ENCODE measurements at regions not wholly inside any gene's neighbourhood (a gene's known extent, or its start where the extent isn't known, plus 50 kb on each side); places are given as distances from the start of the nearest gene placed in this dataset.

- no peaks in the 10 kb centered on the region for H3K9me2 ChIP-seq (replicated peaks; ENCODE audit: control insufficient read depth, low read length)
- TF ChIP-seq EZH2phosphoT487 (IDR thresholded peaks at IDR 0.05; ENCODE audit: borderline replicate concordance, low read length) (no peak), CTCF (IDR thresholded peaks at IDR 0.05; ENCODE audit: low read depth, low read length, poor library complexity, severe bottlenecking) (no peak)
- H3K27ac ChIP-seq (ENCODE audit: low read depth, low read length): no peak overlapping the region
- H3K36me3 ChIP-seq (ENCODE audit: control insufficient read depth, low read length): no peaks in the 10 kb centered on the region
- H3K27me3 ChIP-seq (ENCODE audit: control insufficient read depth, low read length): no peaks in the 10 kb centered on the region
- H3K4me3 ChIP-seq (ENCODE audit: low read length): no peak overlapping the region
- no peaks in the 10 kb centered on the region for H3F3A ChIP-seq (ENCODE audit: control insufficient read depth, insufficient read depth)
- no peak overlapping the region for H3K4me2 ChIP-seq (ENCODE audit: low read length)
- H3K79me2 ChIP-seq (ENCODE audit: control insufficient read depth, low read length): no peaks in the 10 kb centered on the region
- H4K20me1 ChIP-seq (ENCODE audit: control insufficient read depth, insufficient read depth, low read depth, low read length): no peaks in the 10 kb centered on the region
- no peaks in the 10 kb centered on the region for H3K4me1 ChIP-seq (ENCODE audit: control insufficient read depth, low read length)
- no peaks in the 10 kb centered on the region; the same call in 1 of the 2 replicates for H3K9me3 ChIP-seq (ENCODE audit: control insufficient read depth, insufficient read depth, low read length)
Observed at GRCh38 chr9:80359941-80360881, 788.4 kb downstream of the TLE4 start.

- Histone ChIP-seq H3F3A (ENCODE audit: control insufficient read depth, insufficient read depth) (no peaks in the 10 kb centered on the region), H3K4me1 (ENCODE audit: control insufficient read depth, low read length) (no peaks in the 10 kb centered on the region), H3K4me2 (ENCODE audit: low read length) (no peak overlapping the region), H3K9me2 (replicated peaks; ENCODE audit: control insufficient read depth, low read length) (no peaks in the 10 kb centered on the region), H3K36me3 (ENCODE audit: control insufficient read depth, low read length) (no peaks in the 10 kb centered on the region), H3K4me3 (ENCODE audit: low read length) (no peak overlapping the region), H3K27me3 (ENCODE audit: control insufficient read depth, low read length) (no peaks in the 10 kb centered on the region), H3K9me3 (ENCODE audit: control insufficient read depth, insufficient read depth, low read length) (no peaks in the 10 kb centered on the region; the same call in 1 of the 2 replicates), H3K79me2 (ENCODE audit: control insufficient read depth, low read length) (no peaks in the 10 kb centered on the region), H3K27ac (ENCODE audit: low read depth, low read length) (no peak overlapping the region), H4K20me1 (ENCODE audit: control insufficient read depth, insufficient read depth, low read depth, low read length) (no peaks in the 10 kb centered on the region)
- TF ChIP-seq EZH2phosphoT487 (IDR thresholded peaks at IDR 0.05; ENCODE audit: borderline replicate concordance, low read length): no peak
- no peak for TF ChIP-seq CTCF (IDR thresholded peaks at IDR 0.05; ENCODE audit: low read depth, low read length, poor library complexity, severe bottlenecking)
Observed at GRCh38 chr9:80359291-80359690, 787.5 kb downstream of the TLE4 start.

- H3K4me3 ChIP-seq (ENCODE audit: low read length): no peak overlapping the region
- H3K27me3 ChIP-seq (ENCODE audit: control insufficient read depth, low read length): no peaks in the 10 kb centered on the region
- no peak for TF ChIP-seq EZH2phosphoT487 (IDR thresholded peaks at IDR 0.05; ENCODE audit: borderline replicate concordance, low read length)
- TF ChIP-seq CTCF (IDR thresholded peaks at IDR 0.05; ENCODE audit: low read depth, low read length, poor library complexity, severe bottlenecking): no peak
- no peak overlapping the region for H3K4me2 ChIP-seq (ENCODE audit: low read length)
- H4K20me1 ChIP-seq (ENCODE audit: control insufficient read depth, insufficient read depth, low read depth, low read length): no peaks in the 10 kb centered on the region
- H3K36me3 ChIP-seq (ENCODE audit: control insufficient read depth, low read length): no peaks in the 10 kb centered on the region
- no peaks in the 10 kb centered on the region for H3K79me2 ChIP-seq (ENCODE audit: control insufficient read depth, low read length)
- no peaks in the 10 kb centered on the region; the same call in 1 of the 2 replicates for H3K9me3 ChIP-seq (ENCODE audit: control insufficient read depth, insufficient read depth, low read length)
- H3K4me1 ChIP-seq (ENCODE audit: control insufficient read depth, low read length): no peaks in the 10 kb centered on the region
- no peak overlapping the region for H3K27ac ChIP-seq (ENCODE audit: low read depth, low read length)
- H3F3A ChIP-seq (ENCODE audit: control insufficient read depth, insufficient read depth): no peaks in the 10 kb centered on the region
- no peaks in the 10 kb centered on the region for H3K9me2 ChIP-seq (replicated peaks; ENCODE audit: control insufficient read depth, low read length)
Observed at GRCh38 chr9:80352967-80353366, 781.2 kb downstream of the TLE4 start.
